GM23338 (cell line): ENCODE measurements at regions not wholly inside any gene's neighbourhood (a gene's known extent, or its start where the extent isn't known, plus 50 kb on each side); places are given as distances from the start of the nearest gene placed in this dataset.

ENCODE experiments used
- ATAC-seq: fragments of 200-7000 bp; cut with Tn5 transposase; 3 replicates; pipeline ENCODE4 v1.9.1; 2020
- DNase-seq: peaks from one replicate; pipeline ENCODE4 v3.0.0-alpha.2; 2015; ENCODE audit warnings: low spot score
- H2AFZ ChIP-seq: fragments of 200-600 bp; sonication (generic); 2 replicates; pipeline ENCODE4 v1.8.0; 2016; ENCODE audit warnings: antibody characterized with exemption, mild to moderate bottlenecking, moderate library complexity
- H3F3A ChIP-seq: fragments of 200-600 bp; sonication (generic); replicated peaks from 2 replicates; pipeline ENCODE4 v1.8.0; 2017; ENCODE audit warnings: antibody characterized with exemption, mixed run types, low read depth
- H3K27ac ChIP-seq: fragments of 200-600 bp; sonication (generic); 2 replicates; pipeline ENCODE4 v1.6.1; 2016; ENCODE audit warnings: low read depth
- H3K27me3 ChIP-seq: fragments of 200-600 bp; sonication (generic); 2 replicates; pipeline ENCODE4 v1.8.0; 2016; ENCODE audit warnings: mild to moderate bottlenecking, mixed run types, moderate library complexity; ENCODE audit not compliant: insufficient read depth
- H3K36me3 ChIP-seq: fragments of 200-600 bp; sonication (generic); 2 replicates; pipeline ENCODE4 v1.8.0; 2016; ENCODE audit warnings: mild to moderate bottlenecking; ENCODE audit not compliant: insufficient read depth
- H3K4me1 ChIP-seq: fragments of 200-600 bp; sonication (generic); 2 replicates; pipeline ENCODE4 v1.8.0; 2016; ENCODE audit warnings: mild to moderate bottlenecking, moderate library complexity; ENCODE audit not compliant: insufficient read depth
- H3K4me2 ChIP-seq: fragments of 200-600 bp; sonication (generic); 2 replicates; pipeline ENCODE4 v1.7.1; 2017; ENCODE audit warnings: mixed run types
- H3K4me3 ChIP-seq: fragments of 200-600 bp; sonication (generic); 2 replicates; pipeline ENCODE4 v1.6.1; 2016; ENCODE audit warnings: mixed run types
- H3K79me2 ChIP-seq: fragments of 200-600 bp; sonication (generic); replicated peaks from 2 replicates; pipeline ENCODE4 v1.8.0; 2017; ENCODE audit warnings: mild to moderate bottlenecking; ENCODE audit not compliant: insufficient read depth
- H3K9me2 ChIP-seq: fragments of 200-600 bp; sonication (generic); 2 replicates; pipeline ENCODE4 v1.8.0; 2017; ENCODE audit not compliant: insufficient read depth
- H4K20me1 ChIP-seq: fragments of 200-600 bp; sonication (generic); replicated peaks from 2 replicates; pipeline ENCODE4 v1.8.0; 2017; ENCODE audit warnings: mild to moderate bottlenecking; ENCODE audit not compliant: insufficient read depth
- H3K27ac Mint-ChIP-seq: 2 replicates; pipeline ENCODE4 v1.8.0; 2020; ENCODE audit warnings: inconsistent platforms, mild to moderate bottlenecking, moderate library complexity, mixed read lengths
- H3K27me3 Mint-ChIP-seq: 3 replicates; pipeline ENCODE4 v1.8.0; 2022; ENCODE audit warnings: low read depth, mild to moderate bottlenecking, moderate library complexity, mixed read lengths, inconsistent platforms; ENCODE audit not compliant: insufficient read depth, poor library complexity
- H3K36me3 Mint-ChIP-seq: 3 replicates; pipeline ENCODE4 v1.8.0; 2021; ENCODE audit warnings: low read depth, mild to moderate bottlenecking, inconsistent platforms, moderate library complexity, mixed read lengths
- H3K4me1 Mint-ChIP-seq: 3 replicates; pipeline ENCODE4 v1.8.0; 2020; ENCODE audit warnings: mild to moderate bottlenecking, inconsistent platforms, mixed read lengths
- H3K4me3 Mint-ChIP-seq: 3 replicates; pipeline ENCODE4 v1.8.0; 2021; ENCODE audit warnings: moderate library complexity, mild to moderate bottlenecking, inconsistent platforms, mixed read lengths
- H3K9me3 Mint-ChIP-seq: 3 replicates; pipeline ENCODE4 v1.8.0; 2020; ENCODE audit warnings: moderate library complexity, mild to moderate bottlenecking, inconsistent platforms, mixed read lengths
- CREB1 ChIP-seq: fragments of 250-450 bp; sonication (Bioruptor Pico); IDR thresholded peaks from 2 replicates; pipeline ENCODE4 v1.5.0; 2020; ENCODE audit warnings: low read depth, mild to moderate bottlenecking, moderate library complexity
- CTCF ChIP-seq, 2 experiments: fragments of 200-600 bp in 1 of 2; sonication (generic) in 1 of 2; conservative IDR thresholded peaks; 2 replicates each; pipeline versions ENCODE4 v1.5.1 to v1.6.1; 2016 to 2017; ENCODE audit warnings: antibody characterized with exemption in 2 of 2, low read depth in 2 of 2, mild to moderate bottlenecking in 2 of 2, moderate library complexity in 1 of 2
- ETS1 ChIP-seq: IDR thresholded peaks from 2 replicates; pipeline ENCODE4 v1.6.1; 2016; ENCODE audit warnings: antibody characterized with exemption
- EZH2 ChIP-seq: fragments of 200-600 bp; sonication (generic); IDR thresholded peaks from one replicate; pipeline ENCODE4 v1.8.0; 2017; ENCODE audit warnings: antibody characterized with exemption, mild to moderate bottlenecking, low read depth; ENCODE audit not compliant: unreplicated experiment
- EZH2phosphoT487 ChIP-seq: fragments of 200-600 bp; sonication (generic); IDR thresholded peaks from one replicate; pipeline ENCODE4 v1.8.1; 2018; ENCODE audit warnings: antibody characterized with exemption; ENCODE audit not compliant: unreplicated experiment
- JUNB ChIP-seq: IDR thresholded peaks from one replicate; pipeline ENCODE4 v1.6.1; 2016; ENCODE audit warnings: antibody characterized with exemption; ENCODE audit not compliant: unreplicated experiment
- NANOG ChIP-seq: IDR thresholded peaks from 2 replicates; pipeline ENCODE4 v1.6.1; 2016; ENCODE audit warnings: antibody characterized with exemption, borderline replicate concordance
- POLR2AphosphoS5 ChIP-seq: IDR thresholded peaks from 2 replicates; pipeline ENCODE4 v1.6.1; 2016; ENCODE audit warnings: antibody characterized with exemption, low read depth
- REST ChIP-seq: IDR thresholded peaks from one replicate; pipeline ENCODE4 v1.6.1; 2018; ENCODE audit warnings: antibody characterized with exemption; ENCODE audit not compliant: unreplicated experiment
- STAT1 ChIP-seq: IDR thresholded peaks from one replicate; pipeline ENCODE4 v1.6.1; 2016; ENCODE audit warnings: antibody characterized with exemption; ENCODE audit not compliant: unreplicated experiment
- ZNF114 ChIP-seq: fragments of 250-450 bp; sonication (Bioruptor Pico); IDR thresholded peaks from 2 replicates; pipeline ENCODE4 v1.5.0; 2020; ENCODE audit warnings: mild to moderate bottlenecking, moderate library complexity
- ZNF331 ChIP-seq: fragments of 250-450 bp; sonication (Bioruptor Pico); IDR thresholded peaks from 2 replicates; pipeline ENCODE4 v1.5.0; 2020; ENCODE audit warnings: low read depth, mild to moderate bottlenecking, moderate library complexity
- ZNF462 ChIP-seq: fragments of 250-450 bp; sonication (Bioruptor Pico); IDR thresholded peaks from 2 replicates; pipeline ENCODE4 v1.5.0; 2020; ENCODE audit warnings: mild to moderate bottlenecking, moderate library complexity

GRCh38 chr4:18445110-18445509 lies 423.6 kb upstream of the LCORL start:
- H3K4me2 ChIP-seq, result no peak overlapping the region
- no peaks in the 10 kb centered on the region for H3F3A ChIP-seq
- TF ChIP-seq ZNF331 (no peak), CTCF (conservative IDR thresholded peaks at IDR 0.05; ENCODE audit: low read depth in 2 of 2) (no peak), ZNF114 (CRISPR knock-in tag) (no peak), ZNF462 (CRISPR knock-in tag) (no peak), JUNB (no peak), ETS1 (no peak), EZH2phosphoT487 (no peak), STAT1 (no peak), NANOG (no peak), EZH2 (no peak), POLR2AphosphoS5 (no peak), REST (no peak), CREB1 (CRISPR knock-in tag) (no peak)
- H3K36me3 Mint-ChIP-seq, result peaks cover 9% of the 10 kb centered on the region; the same call in 1 of the 3 replicates
- peaks cover 10% of the 10 kb centered on the region for H3K4me1 Mint-ChIP-seq
- peaks cover 8% of the 10 kb centered on the region for H3K27me3 Mint-ChIP-seq
- no peaks in the 10 kb centered on the region for H3K27me3 ChIP-seq
- H3K79me2 ChIP-seq, result no peaks in the 10 kb centered on the region
- H3K36me3 ChIP-seq, result no peaks in the 10 kb centered on the region; the same call in 1 of the 2 replicates
- no peak for ATAC-seq
- H3K9me3 Mint-ChIP-seq, result peaks cover 10% of the 10 kb centered on the region
- no peak for DNase-seq
- 0 out of 2 replicates have a peak, but pooled peaks cover 4% of the 10 kb centered on the region for H3K9me2 ChIP-seq
- H3K4me3 ChIP-seq, result no peak overlapping the region
- H2AFZ ChIP-seq, result no peak overlapping the region
- H4K20me1 ChIP-seq, result no peaks in the 10 kb centered on the region
- H3K4me3 Mint-ChIP-seq, result no peak overlapping the region
- H3K4me1 ChIP-seq, result peaks cover 6% of the 10 kb centered on the region; the same call in 1 of the 2 replicates
- H3K27ac ChIP-seq, result no peak overlapping the region
- no peak overlapping the region for H3K27ac Mint-ChIP-seq
